ENCODE measurements at regions not wholly inside any gene's neighbourhood (a gene's known extent, or its start where the extent isn't known, plus 50 kb on each side); places are given as distances from the start of the nearest gene placed in this dataset.

GRCh38 chr2:212863185-212863588 is 288.2 kb downstream of the IKZF2 start:
- H4K20me1 ChIP-seq (replicated peaks; ENCODE audit: control insufficient read depth, extremely low read depth, insufficient read depth, low read length), result no peaks in the 10 kb centered on the region
- no peak overlapping the region for H3K27ac ChIP-seq (ENCODE audit: insufficient read depth, low read depth, low read length)
- TF ChIP-seq CTCF (IDR thresholded peaks at IDR 0.05; ENCODE audit: extremely low read depth in 1 of 2, insufficient read depth in 1 of 2, low read depth in 1 of 2, low read length in 2 of 2), result peak; percentile 37 to 45
- TF ChIP-seq FOS (IDR thresholded peaks at IDR 0.05; ENCODE audit: borderline replicate concordance, insufficient read depth, low read length), result no peak
- ChIA-PET CTCF (interaction anchor here (1.1 to 1.3 kb wide), 4 partner anchors 11 to 290 kb away, joined by 3 to 4 read pairs (median 4); no protein-coding TSS in a partner anchor), POLR2A (no interaction called here)
- no peak overlapping the region for H3K4me3 ChIP-seq (replicated peaks in 1 of 3; ENCODE audit: insufficient read depth in 1 of 3, low read depth in 1 of 3, low read length in 3 of 3)
- DNase-seq (ENCODE audit: low read depth, low spot score) (peak; percentile 29), FAIRE-seq (no peak)
- no peak overlapping the region for H3K9ac ChIP-seq (replicated peaks; ENCODE audit: extremely low read depth, insufficient read depth, low read length)
- intact Hi-C loops (cut with micrococcal nuclease), result loop anchor here (1.0 kb wide), 1 partner anchor 290 kb away; no protein-coding TSS in a partner anchor
- H2AFZ ChIP-seq (ENCODE audit: low read depth, low read length), result no peak overlapping the region
- no peak overlapping the region for H3K4me2 ChIP-seq (ENCODE audit: insufficient read depth, low read length)
- H3K36me3 ChIP-seq (ENCODE audit: control insufficient read depth in 2 of 2, extremely low read depth in 1 of 2, insufficient read depth in 2 of 2, low read length in 2 of 2), result no peaks in the 10 kb centered on the region
- no peaks in the 10 kb centered on the region for H3K27me3 ChIP-seq (ENCODE audit: control insufficient read depth in 2 of 2, insufficient read depth in 2 of 2, low read length in 2 of 2)
- no peaks in the 10 kb centered on the region for H3K9me1 ChIP-seq (replicated peaks; ENCODE audit: control insufficient read depth, extremely low read depth, insufficient read depth, low read length)
- no TSS peak for BruUV-seq (replicated peaks)
- H3K4me1 ChIP-seq (ENCODE audit: control insufficient read depth, extremely low read depth, insufficient read depth, low read length), result no peaks in the 10 kb centered on the region
- dilution Hi-C loops (cut with MboI; ENCODE audit: extremely low pct_ligation_motif_present, low sequenced_read_pairs), result no loop called here
- no peaks in the 10 kb centered on the region for H3K9me3 ChIP-seq (replicated peaks; ENCODE audit: control insufficient read depth, insufficient read depth, low read length)
- H3K79me2 ChIP-seq (ENCODE audit: control insufficient read depth, insufficient read depth, low read length), result no peaks in the 10 kb centered on the region

GRCh38 chr2:212858496-212858895 is 292.9 kb downstream of the IKZF2 start:
- Histone ChIP-seq H3K9me3 (replicated peaks; ENCODE audit: control insufficient read depth, insufficient read depth, low read length) (no peaks in the 10 kb centered on the region), H4K20me1 (replicated peaks; ENCODE audit: control insufficient read depth, extremely low read depth, insufficient read depth, low read length) (no peaks in the 10 kb centered on the region), H3K9me1 (replicated peaks; ENCODE audit: control insufficient read depth, extremely low read depth, insufficient read depth, low read length) (no peaks in the 10 kb centered on the region), H2AFZ (ENCODE audit: low read depth, low read length) (no peak overlapping the region), H3K4me1 (ENCODE audit: control insufficient read depth, extremely low read depth, insufficient read depth, low read length) (no peaks in the 10 kb centered on the region), H3K9ac (replicated peaks; ENCODE audit: extremely low read depth, insufficient read depth, low read length) (no peak overlapping the region), H3K79me2 (ENCODE audit: control insufficient read depth, insufficient read depth, low read length) (no peaks in the 10 kb centered on the region), H3K27ac (ENCODE audit: insufficient read depth, low read depth, low read length) (no peak overlapping the region), H3K27me3 (ENCODE audit: control insufficient read depth in 2 of 2, insufficient read depth in 2 of 2, low read length in 2 of 2) (peaks cover 0 to 3% of the 10 kb centered on the region in 2 experiments), H3K4me2 (ENCODE audit: insufficient read depth, low read length) (no peak overlapping the region), H3K4me3 (replicated peaks in 1 of 3; ENCODE audit: insufficient read depth in 1 of 3, low read depth in 1 of 3, low read length in 3 of 3) (no peak overlapping the region), H3K36me3 (ENCODE audit: control insufficient read depth in 2 of 2, extremely low read depth in 1 of 2, insufficient read depth in 2 of 2, low read length in 2 of 2) (no peaks in the 10 kb centered on the region)
- no TSS peak for BruUV-seq (replicated peaks)
- dilution Hi-C loops (cut with MboI; ENCODE audit: extremely low pct_ligation_motif_present, low sequenced_read_pairs), result no loop called here
- ChIA-PET CTCF (no interaction called here), POLR2A (no interaction called here)
- intact Hi-C loops (cut with micrococcal nuclease), result no loop called here
- DNase-seq (ENCODE audit: low read depth, low spot score) (no peak), FAIRE-seq (no peak)
- TF ChIP-seq EZH2 (IDR thresholded peaks at IDR 0.05; ENCODE audit: borderline replicate concordance, low read depth, low read length, severe bottlenecking), result no peak
- TF ChIP-seq POLR2AphosphoS5 (IDR thresholded peaks at IDR 0.05; ENCODE audit: insufficient read depth, low read depth, low read length), result no peak
- TF ChIP-seq CTCF (IDR thresholded peaks at IDR 0.05; ENCODE audit: extremely low read depth in 1 of 2, insufficient read depth in 1 of 2, low read depth in 1 of 2, low read length in 2 of 2), result no peak
- no peak for TF ChIP-seq MYC (IDR thresholded peaks at IDR 0.05; ENCODE audit: low read depth, low read length)
- no peak for TF ChIP-seq POLR2A (IDR thresholded peaks at IDR 0.05; ENCODE audit: low read depth, low read length)
- TF ChIP-seq FOS (IDR thresholded peaks at IDR 0.05; ENCODE audit: borderline replicate concordance, insufficient read depth, low read length), result no peak
- TF ChIP-seq GATA2 (IDR thresholded peaks at IDR 0.05; ENCODE audit: insufficient read depth, insufficient read length, low read depth, low read length), result no peak
- TF ChIP-seq MAX (IDR thresholded peaks at IDR 0.05; ENCODE audit: insufficient read depth, insufficient read length), result no peak
- no peak for TF ChIP-seq JUN (IDR thresholded peaks at IDR 0.05; ENCODE audit: borderline replicate concordance, insufficient read depth, insufficient read length, low read depth)
